ENCODE measurements at regions not wholly inside any gene's neighbourhood (a gene's known extent, or its start where the extent isn't known, plus 50 kb on each side); places are given as distances from the start of the nearest gene placed in this dataset.
A peak's percentile ranks its signal among the peaks of the same experiment; 100 is the strongest.

DNA sequence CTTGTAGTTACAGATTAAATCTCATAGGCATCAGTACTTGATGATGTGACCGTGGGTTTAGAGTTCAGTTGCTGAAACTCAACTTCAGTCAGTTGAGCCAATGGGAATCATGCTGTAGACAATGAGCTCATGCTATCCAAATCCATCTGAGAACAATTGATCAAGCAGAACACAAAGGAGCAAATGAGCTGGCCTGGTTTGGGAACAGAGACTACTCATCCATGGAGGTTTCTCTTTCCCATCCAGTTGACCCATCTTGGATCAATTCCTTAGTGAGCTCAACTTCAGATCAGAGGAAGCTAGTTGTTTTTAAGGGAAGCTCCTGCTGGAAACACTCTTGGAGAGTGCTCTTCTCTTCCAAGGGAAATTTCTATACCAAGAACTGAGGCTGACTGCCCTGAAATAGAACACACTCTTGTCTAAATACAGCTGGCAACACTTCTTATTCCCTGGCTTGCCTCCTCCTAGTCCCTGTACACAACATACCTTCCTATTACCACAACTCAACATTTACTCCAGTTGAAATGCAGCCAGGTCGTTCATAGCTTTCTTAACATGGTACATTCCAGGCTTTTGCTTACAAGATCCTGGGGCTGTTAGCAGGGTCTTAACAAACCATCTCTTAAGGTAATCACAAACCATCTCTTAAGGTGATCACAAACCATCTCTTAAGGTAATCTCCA lies 203.9 kb upstream of the PRDM1 start:
- Histone ChIP-seq H3K9me3 (ENCODE audit: control insufficient read depth, low read depth, low read length) (no peaks in the 10 kb centered on the region), H3K36me3 (ENCODE audit: control insufficient read depth, insufficient read depth, low read length) (no peaks in the 10 kb centered on the region), H3K27ac (ENCODE audit: low read length) (no peak overlapping the region), H3K4me1 (ENCODE audit: control insufficient read depth, insufficient read depth, low read length) (no peaks in the 10 kb centered on the region), H3K4me3 (ENCODE audit: low read length) (no peak overlapping the region), H3K27me3 (ENCODE audit: control insufficient read depth, insufficient read depth, low read length) (peaks cover 2% of the 10 kb centered on the region)
- no peak for DNase-seq
- WGBS (ENCODE audit: insufficient coverage, low lambda C conversion rate) = 100% methylated on average over 1 of the region's 2 CpGs

DNA sequence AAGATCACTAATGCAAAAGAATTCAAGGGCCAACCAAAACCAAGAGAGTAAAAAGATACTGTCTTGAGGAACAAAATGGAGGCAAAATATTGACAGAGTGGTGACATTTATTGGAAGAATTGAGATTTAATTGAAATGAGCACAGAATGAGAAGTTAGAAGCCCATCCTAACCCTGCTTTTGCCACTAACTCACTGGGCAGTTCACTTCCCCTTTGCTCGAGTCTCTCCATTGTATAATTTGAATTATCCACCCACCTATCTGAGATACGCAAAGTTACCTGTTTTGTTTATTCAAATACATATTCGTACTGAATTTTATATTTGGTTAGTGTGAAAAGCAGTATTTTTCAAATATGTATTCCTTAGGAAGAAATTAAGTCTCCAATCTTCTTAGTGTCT lies 204.5 kb upstream of the PRDM1 start:
- WGBS (ENCODE audit: insufficient coverage, low lambda C conversion rate) = 93% methylated on average over 3 of the region's 3 CpGs
- Histone ChIP-seq H3K27me3 (ENCODE audit: control insufficient read depth, insufficient read depth, low read length) (peaks cover 2% of the 10 kb centered on the region), H3K27ac (ENCODE audit: low read length) (no peak overlapping the region), H3K4me1 (ENCODE audit: control insufficient read depth, insufficient read depth, low read length) (no peaks in the 10 kb centered on the region), H3K4me3 (ENCODE audit: low read length) (no peak overlapping the region), H3K36me3 (ENCODE audit: control insufficient read depth, insufficient read depth, low read length) (no peaks in the 10 kb centered on the region), H3K9me3 (ENCODE audit: control insufficient read depth, low read depth, low read length) (no peaks in the 10 kb centered on the region)
- DNase-seq = no peak

DNA sequence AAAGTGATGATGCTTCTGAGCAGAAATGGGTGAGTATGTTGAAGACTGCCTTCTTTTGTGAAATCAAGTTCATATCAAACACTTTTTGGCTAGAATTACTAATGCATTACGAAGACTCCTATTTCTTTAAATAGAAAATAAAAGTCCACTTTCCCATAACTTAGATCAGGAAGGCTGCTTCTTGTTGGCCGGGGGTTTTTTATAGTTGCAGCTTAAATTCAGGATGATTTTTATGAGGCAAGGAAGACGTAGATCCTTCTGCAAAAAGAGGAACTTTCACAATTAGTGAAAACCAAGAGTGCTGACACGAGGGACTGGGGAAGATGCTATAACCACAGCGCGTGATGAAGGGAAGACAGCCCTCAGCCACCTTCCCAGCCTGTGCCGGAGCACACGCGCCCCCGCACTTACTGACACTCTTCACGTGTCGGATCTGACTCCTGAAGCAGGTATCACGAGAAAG lies 206.1 kb upstream of the PRDM1 start:
- no peak for DNase-seq
- H3K27me3 ChIP-seq (ENCODE audit: control insufficient read depth, insufficient read depth, low read length) = peaks cover 2% of the 10 kb centered on the region
- no peaks in the 10 kb centered on the region for H3K4me1 ChIP-seq (ENCODE audit: control insufficient read depth, insufficient read depth, low read length)
- H3K4me3 ChIP-seq (ENCODE audit: low read length) = no peak overlapping the region
- no peaks in the 10 kb centered on the region for H3K9me3 ChIP-seq (ENCODE audit: control insufficient read depth, low read depth, low read length)
- no peak overlapping the region for H3K27ac ChIP-seq (ENCODE audit: low read length)
- no CpG with 5 or more reads among the region's 13 CpGs for WGBS (ENCODE audit: insufficient coverage, low lambda C conversion rate)
- no peaks in the 10 kb centered on the region for H3K36me3 ChIP-seq (ENCODE audit: control insufficient read depth, insufficient read depth, low read length)

DNA sequence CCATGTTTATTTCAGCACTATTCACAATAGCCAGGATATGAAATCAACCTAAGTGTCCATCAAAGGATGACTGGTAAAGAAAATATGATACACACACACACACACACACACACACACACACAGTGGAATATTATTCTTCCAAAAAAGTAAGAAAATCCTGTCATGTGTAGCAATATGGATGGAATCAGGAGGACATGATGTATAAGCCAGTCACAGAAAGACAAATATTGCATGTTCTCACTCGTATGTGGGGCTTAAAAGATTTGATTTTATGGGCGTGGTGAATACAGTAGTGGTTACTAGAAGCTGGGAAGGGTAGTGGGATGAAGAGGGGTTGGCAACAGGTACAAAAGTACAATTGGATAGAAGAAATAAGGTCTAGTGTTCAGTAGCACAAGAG lies 207.0 kb upstream of the PRDM1 start:
- Histone ChIP-seq H3K4me3 (ENCODE audit: low read length) (no peak overlapping the region), H3K27me3 (ENCODE audit: control insufficient read depth, insufficient read depth, low read length) (peaks cover 2% of the 10 kb centered on the region), H3K4me1 (ENCODE audit: control insufficient read depth, insufficient read depth, low read length) (no peaks in the 10 kb centered on the region), H3K36me3 (ENCODE audit: control insufficient read depth, insufficient read depth, low read length) (no peaks in the 10 kb centered on the region), H3K9me3 (ENCODE audit: control insufficient read depth, low read depth, low read length) (no peaks in the 10 kb centered on the region), H3K27ac (ENCODE audit: low read length) (no peak overlapping the region)
- no peak for DNase-seq
- WGBS (ENCODE audit: insufficient coverage, low lambda C conversion rate) = 94% methylated on average over 2 of the region's 2 CpGs

DNA sequence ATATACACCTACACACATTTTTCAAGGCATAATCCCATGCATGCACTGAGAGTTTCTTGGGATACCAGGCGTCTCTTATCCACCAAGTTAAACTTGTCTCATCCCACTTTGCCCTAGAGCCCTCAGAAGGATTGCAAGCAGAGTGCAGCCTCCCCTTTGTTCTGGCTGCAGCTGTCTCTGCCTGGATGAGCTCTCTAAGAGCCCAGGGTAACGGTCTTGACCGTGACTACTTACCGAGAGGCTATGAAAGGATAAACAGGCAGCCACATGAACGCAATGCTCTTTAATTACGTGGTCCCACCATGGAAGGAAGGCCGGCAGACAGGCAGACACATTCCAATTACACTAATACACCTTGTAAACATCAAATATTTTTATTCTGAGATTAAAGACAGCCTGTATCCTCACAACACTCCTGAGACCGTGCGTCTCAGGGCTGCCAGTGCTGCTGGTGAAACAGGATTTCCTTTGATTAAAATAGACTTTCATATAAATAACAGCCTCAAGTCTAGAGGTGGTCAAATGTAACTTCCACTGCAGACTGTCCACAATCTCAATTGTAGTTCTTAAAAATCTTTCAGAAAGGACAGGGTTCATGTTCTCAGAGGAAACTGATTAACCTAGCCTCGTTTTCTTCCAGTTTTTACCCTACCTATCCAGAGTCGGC lies 210.0 kb upstream of the PRDM1 start:
- peaks cover 2% of the 10 kb centered on the region for H3K27me3 ChIP-seq (ENCODE audit: control insufficient read depth, insufficient read depth, low read length)
- no peaks in the 10 kb centered on the region for H3K9me3 ChIP-seq (ENCODE audit: control insufficient read depth, low read depth, low read length)
- WGBS (ENCODE audit: insufficient coverage, low lambda C conversion rate) = no CpG with 5 or more reads among the region's 11 CpGs
- no peak overlapping the region for H3K27ac ChIP-seq (ENCODE audit: low read length)
- no peak for DNase-seq
- no peak overlapping the region for H3K4me3 ChIP-seq (ENCODE audit: low read length)
- no peaks in the 10 kb centered on the region for H3K36me3 ChIP-seq (ENCODE audit: control insufficient read depth, insufficient read depth, low read length)
- H3K4me1 ChIP-seq (ENCODE audit: control insufficient read depth, insufficient read depth, low read length) = peaks cover 3% of the 10 kb centered on the region

DNA sequence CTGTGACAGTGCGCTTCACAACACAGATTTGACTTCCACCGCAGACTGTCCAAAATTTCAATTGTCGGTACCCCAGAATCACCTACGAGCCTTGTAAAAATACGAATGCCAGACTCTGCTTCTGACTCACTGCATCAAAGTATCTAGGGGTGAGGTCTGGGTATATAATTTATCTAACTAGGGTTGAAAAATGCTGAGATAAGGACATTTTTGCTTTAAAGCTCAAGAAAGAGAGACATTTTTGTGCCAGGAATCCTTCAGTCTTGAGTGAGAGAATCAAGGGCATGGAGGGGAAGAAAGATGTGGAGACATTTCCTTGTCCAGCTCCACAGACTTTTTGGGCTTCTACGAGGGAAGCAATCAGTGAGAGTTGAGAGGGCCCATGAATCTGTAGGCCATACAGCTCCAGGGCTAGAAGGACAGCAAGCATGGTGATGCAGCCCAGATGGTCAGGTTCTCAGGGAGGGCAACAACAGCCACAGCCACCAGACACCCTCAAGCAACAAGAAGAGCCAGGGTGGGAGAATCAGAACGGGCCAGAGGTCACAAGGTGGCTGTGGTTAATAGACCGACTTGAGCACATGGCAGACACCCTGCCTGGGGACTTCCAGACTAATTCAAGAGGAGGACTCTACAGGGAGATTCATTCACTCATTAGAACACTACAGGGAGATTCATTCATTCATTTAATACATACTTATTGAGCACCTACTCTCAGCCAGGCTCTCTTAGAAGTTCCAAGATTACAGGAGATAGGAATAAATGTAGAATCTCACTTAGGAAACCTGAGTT lies 211.1 kb upstream of the PRDM1 start:
- no CpG with 5 or more reads among the region's 8 CpGs for WGBS (ENCODE audit: insufficient coverage, low lambda C conversion rate)
- Histone ChIP-seq H3K4me3 (ENCODE audit: low read length) (no peak overlapping the region), H3K4me1 (ENCODE audit: control insufficient read depth, insufficient read depth, low read length) (peaks cover 3% of the 10 kb centered on the region), H3K27me3 (ENCODE audit: control insufficient read depth, insufficient read depth, low read length) (no peaks in the 10 kb centered on the region), H3K27ac (ENCODE audit: low read length) (no peak overlapping the region), H3K9me3 (ENCODE audit: control insufficient read depth, low read depth, low read length) (no peaks in the 10 kb centered on the region), H3K36me3 (ENCODE audit: control insufficient read depth, insufficient read depth, low read length) (no peaks in the 10 kb centered on the region)
- no peak for DNase-seq

DNA sequence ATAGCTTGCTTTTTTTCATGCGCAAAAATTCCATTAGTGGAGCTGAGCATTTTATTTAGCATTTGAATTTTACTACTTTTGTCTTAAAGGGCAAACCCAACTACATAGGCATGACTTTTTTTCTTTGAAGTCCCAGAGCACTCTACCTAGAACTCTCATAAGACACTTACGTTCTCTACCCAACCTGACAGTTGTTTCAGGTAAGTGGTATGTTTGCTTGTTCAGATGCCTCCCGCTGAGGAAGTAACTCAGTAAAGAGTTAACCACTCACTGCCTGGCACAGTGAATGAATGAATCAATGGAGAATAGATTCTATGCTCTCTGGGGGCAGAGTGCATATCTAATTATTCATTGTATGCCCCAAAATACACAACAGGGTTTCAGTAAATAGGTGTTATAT lies 212.3 kb upstream of the PRDM1 start:
- Histone ChIP-seq H3K4me3 (ENCODE audit: low read length) (no peak overlapping the region), H3K4me1 (ENCODE audit: control insufficient read depth, insufficient read depth, low read length) (peaks cover 3% of the 10 kb centered on the region), H3K36me3 (ENCODE audit: control insufficient read depth, insufficient read depth, low read length) (no peaks in the 10 kb centered on the region), H3K9me3 (ENCODE audit: control insufficient read depth, low read depth, low read length) (no peaks in the 10 kb centered on the region), H3K27me3 (ENCODE audit: control insufficient read depth, insufficient read depth, low read length) (no peaks in the 10 kb centered on the region), H3K27ac (ENCODE audit: low read length) (no peak overlapping the region)
- no CpG with 5 or more reads among the region's 3 CpGs for WGBS (ENCODE audit: insufficient coverage, low lambda C conversion rate)
- no peak for DNase-seq

DNA sequence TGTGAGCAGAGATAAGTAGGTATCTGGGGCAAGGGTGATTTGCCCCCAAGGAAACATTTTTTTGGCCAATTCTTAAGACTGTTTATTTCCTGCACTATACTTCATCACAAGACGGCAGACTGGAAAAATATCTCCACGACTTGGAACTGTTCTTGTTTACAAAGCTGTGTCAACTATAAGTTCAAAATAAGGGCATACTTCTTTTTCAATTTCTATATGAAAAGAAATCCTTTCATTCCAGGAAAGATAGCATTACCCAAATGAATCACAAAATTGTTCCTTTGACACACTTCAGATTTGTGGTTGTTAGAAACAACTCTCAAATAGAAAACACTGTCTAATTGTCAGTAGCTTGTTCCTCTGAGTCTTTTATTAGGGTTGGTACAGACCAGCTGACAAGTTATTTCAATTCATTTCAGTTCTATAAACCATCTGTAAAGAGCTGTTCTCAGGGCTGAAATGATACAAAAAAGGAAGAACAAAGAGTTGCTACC lies 212.9 kb upstream of the PRDM1 start:
- 0% methylated on average over 1 of the region's 2 CpGs for WGBS (ENCODE audit: insufficient coverage, low lambda C conversion rate)
- H3K9me3 ChIP-seq (ENCODE audit: control insufficient read depth, low read depth, low read length) = no peaks in the 10 kb centered on the region
- no peak overlapping the region for H3K27ac ChIP-seq (ENCODE audit: low read length)
- H3K4me1 ChIP-seq (ENCODE audit: control insufficient read depth, insufficient read depth, low read length) = peaks cover 3% of the 10 kb centered on the region
- no peak overlapping the region for H3K4me3 ChIP-seq (ENCODE audit: low read length)
- H3K27me3 ChIP-seq (ENCODE audit: control insufficient read depth, insufficient read depth, low read length) = no peaks in the 10 kb centered on the region
- no peak for DNase-seq
- H3K36me3 ChIP-seq (ENCODE audit: control insufficient read depth, insufficient read depth, low read length) = no peaks in the 10 kb centered on the region

DNA sequence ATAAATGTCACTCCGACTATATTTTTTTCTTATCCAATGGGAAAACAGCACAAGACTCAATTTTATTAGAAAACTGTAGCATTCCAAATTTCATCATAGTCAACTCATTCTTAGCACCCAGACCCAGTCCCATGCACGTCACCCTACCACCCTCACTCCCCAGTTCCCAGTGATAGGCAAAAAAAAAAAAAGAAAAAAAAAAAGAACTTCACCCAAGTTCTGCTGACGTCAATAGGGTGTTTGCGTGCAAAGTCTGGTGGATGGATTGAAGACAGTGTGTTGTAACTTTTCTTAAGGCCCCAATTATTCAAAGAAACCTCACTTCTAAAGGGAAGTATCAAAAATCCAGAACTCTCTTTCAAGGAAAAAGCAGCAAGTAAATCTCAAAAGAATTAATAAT lies 213.9 kb upstream of the PRDM1 start:
- WGBS (ENCODE audit: insufficient coverage, low lambda C conversion rate) = no CpG with 5 or more reads among the region's 4 CpGs
- Histone ChIP-seq H3K9me3 (ENCODE audit: control insufficient read depth, low read depth, low read length) (no peaks in the 10 kb centered on the region), H3K36me3 (ENCODE audit: control insufficient read depth, insufficient read depth, low read length) (no peaks in the 10 kb centered on the region), H3K4me3 (ENCODE audit: low read length) (no peak overlapping the region), H3K4me1 (ENCODE audit: control insufficient read depth, insufficient read depth, low read length) (peaks cover 3% of the 10 kb centered on the region), H3K27ac (ENCODE audit: low read length) (no peak overlapping the region), H3K27me3 (ENCODE audit: control insufficient read depth, insufficient read depth, low read length) (no peaks in the 10 kb centered on the region)
- DNase-seq = peak in 1 of 2 donors; percentile 52

DNA sequence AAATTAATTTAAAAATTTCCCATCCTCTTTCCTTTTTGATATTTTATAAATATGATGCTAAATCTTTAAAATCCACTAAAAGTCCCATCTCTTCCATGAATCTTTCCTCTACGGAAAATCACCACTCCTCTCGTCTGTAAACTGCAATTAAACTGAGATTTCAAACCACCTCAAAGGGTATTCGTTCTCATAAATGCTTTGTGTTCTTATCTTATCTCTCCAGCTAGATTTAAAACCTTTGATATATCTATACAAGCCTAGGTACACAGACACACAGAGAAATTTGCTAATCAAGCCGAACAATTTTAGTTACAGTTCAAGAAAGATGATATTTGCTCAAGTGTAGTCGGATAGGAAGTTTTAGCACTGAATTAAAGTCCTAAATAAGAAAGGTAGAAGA lies 214.6 kb upstream of the PRDM1 start:
- WGBS (ENCODE audit: insufficient coverage, low lambda C conversion rate) = 8% methylated on average over 2 of the region's 5 CpGs
- H3K36me3 ChIP-seq (ENCODE audit: control insufficient read depth, insufficient read depth, low read length) = no peaks in the 10 kb centered on the region
- no peak overlapping the region for H3K4me3 ChIP-seq (ENCODE audit: low read length)
- DNase-seq = no peak
- peaks cover 3% of the 10 kb centered on the region for H3K4me1 ChIP-seq (ENCODE audit: control insufficient read depth, insufficient read depth, low read length)
- no peak overlapping the region for H3K27ac ChIP-seq (ENCODE audit: low read length)
- no peaks in the 10 kb centered on the region for H3K27me3 ChIP-seq (ENCODE audit: control insufficient read depth, insufficient read depth, low read length)
- H3K9me3 ChIP-seq (ENCODE audit: control insufficient read depth, low read depth, low read length) = no peaks in the 10 kb centered on the region
